GM12875 (cell line): ENCODE measurements at regions not wholly inside any gene's neighbourhood (a gene's known extent, or its start where the extent isn't known, plus 50 kb on each side); places are given as distances from the start of the nearest gene placed in this dataset.

Experiments
- H3K4me3 ChIP-seq: one replicate; pipeline ENCODE4 v1.5.1; 2011; ENCODE audit warnings: low read depth, low read length, control low read depth
- TF ChIP-seq, protein P1 (sequence below): IDR thresholded peaks from 2 replicates; pipeline ENCODE4 v1.5.1; 2011; ENCODE audit warnings: low read depth, mild to moderate bottlenecking, control low read depth, inconsistent platforms, low read length, moderate library complexity, borderline replicate concordance; ENCODE audit not compliant: insufficient read depth

DNA sequence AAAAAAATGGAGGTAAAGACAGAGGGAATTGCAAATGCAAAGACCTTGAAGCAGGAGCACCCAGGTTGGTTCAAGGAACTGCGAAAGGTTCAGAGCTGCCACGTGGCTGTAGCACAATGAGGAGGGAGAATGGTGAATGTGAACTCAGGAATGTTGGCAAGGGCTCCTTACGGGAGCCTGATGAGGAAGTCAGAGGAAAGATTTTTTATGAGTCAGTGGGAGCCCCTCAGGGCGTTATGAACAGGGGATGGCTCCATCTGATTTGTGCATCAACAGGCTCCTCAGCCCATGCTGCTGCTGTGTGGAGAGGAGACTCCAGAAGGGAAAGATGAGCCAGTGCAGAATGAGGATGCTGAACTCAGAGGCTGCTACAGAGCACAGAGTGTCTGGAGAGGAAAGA is 194.4 kb downstream of the ARRDC4 start:
- TF ChIP-seq, protein P1, sequence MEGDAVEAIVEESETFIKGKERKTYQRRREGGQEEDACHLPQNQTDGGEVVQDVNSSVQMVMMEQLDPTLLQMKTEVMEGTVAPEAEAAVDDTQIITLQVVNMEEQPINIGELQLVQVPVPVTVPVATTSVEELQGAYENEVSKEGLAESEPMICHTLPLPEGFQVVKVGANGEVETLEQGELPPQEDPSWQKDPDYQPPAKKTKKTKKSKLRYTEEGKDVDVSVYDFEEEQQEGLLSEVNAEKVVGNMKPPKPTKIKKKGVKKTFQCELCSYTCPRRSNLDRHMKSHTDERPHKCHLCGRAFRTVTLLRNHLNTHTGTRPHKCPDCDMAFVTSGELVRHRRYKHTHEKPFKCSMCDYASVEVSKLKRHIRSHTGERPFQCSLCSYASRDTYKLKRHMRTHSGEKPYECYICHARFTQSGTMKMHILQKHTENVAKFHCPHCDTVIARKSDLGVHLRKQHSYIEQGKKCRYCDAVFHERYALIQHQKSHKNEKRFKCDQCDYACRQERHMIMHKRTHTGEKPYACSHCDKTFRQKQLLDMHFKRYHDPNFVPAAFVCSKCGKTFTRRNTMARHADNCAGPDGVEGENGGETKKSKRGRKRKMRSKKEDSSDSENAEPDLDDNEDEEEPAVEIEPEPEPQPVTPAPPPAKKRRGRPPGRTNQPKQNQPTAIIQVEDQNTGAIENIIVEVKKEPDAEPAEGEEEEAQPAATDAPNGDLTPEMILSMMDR: no peak
- H3K4me3 ChIP-seq: no peak overlapping the region

DNA sequence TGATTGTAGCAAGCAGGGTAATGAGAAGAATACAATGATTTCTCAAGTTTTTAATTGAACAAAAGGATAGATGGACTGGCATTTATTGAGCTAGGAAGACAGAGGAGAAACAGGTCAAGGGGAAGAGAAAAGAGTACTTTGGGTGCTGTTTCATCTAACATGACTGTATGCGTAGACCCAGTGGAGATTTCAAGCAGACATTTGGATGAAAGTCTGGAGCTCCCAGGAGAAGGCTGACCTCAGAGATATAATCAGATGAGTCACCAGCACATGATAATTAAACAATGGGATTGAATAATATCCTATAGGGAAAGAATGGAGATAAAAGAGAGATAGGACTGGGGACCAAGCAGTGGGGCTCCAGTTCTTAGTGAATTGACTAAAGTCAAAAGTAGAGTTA is 194.9 kb downstream of the ARRDC4 start:
- H3K4me3 ChIP-seq: no peak overlapping the region
- TF ChIP-seq, protein P1: no peak

DNA sequence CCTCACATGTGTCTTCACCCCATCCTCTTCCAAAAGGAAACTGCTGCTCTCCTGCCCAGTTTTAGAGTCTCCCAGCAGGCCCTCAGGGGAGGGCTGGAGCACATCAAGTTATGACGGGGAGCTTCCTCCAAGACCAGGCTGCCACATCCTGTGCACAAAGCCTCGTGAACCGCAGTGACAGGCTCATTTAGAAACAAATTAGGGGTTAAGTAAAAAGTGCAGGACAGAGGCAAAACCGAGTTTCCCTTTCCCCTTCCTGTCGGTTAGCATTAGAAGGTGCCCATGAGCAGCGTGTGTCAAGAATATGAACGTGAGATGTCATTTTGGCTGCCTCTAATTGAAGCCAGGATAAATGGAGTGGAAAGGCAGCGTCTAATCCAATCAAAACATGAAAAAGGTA is 199.7 kb downstream of the ARRDC4 start:
- H3K4me3 ChIP-seq: no peak overlapping the region
- TF ChIP-seq, protein P1: no peak

DNA sequence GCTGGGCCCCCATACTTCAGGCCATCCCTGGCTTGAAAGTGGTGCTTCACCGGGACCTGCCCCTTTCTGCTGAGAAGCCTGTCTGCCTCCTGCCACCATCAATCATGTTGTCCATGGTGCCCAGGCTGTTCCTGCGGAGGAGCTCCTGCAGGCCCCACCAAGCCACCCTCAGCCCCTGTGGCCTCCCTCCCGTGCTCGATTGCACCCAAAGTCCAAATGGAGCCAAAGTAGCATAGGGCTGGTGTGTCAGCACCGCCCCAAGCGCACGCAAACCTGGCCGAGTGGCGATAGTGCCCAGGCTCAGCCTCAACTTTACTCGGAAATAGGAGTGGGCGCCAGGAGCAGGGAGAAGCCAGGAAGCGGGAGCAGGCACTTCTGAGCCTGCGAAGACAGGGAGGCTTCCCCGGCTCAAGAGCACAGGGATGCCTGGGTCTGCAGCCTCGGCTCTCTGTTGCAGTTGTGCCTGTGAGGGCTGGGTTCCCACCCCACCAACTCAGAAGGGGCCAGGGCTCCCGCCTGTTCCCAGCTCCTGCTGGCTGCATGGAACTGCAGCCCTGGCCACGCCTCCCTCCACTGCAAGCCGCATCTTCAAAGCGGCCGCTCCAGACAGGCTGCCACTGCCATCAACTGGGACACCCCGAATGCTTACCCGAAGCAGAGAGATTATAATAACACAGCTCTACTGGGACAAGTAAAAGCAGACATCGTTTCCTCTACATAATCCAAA is 203.0 kb downstream of the ARRDC4 start:
- TF ChIP-seq, protein P1: no peak
- no peak overlapping the region for H3K4me3 ChIP-seq

DNA sequence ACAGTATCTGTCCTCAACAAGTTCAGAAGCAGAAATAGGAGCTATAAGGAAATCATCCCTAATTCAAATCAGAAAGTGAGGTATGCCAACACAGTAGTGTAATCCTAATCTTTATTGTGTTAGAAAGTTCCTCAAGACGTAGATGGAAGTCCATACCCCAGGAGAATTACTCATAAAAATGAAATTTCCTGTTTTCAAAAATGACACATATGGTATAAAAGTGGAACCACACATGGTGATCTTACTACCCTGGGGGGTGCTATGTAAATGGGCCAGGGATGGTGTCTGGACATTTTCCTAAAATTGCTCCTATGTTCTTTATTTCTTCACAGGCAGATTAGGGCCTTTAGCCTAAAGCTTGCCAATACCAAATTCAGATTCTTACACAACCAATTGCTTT is 204.1 kb downstream of the ARRDC4 start:
- H3K4me3 ChIP-seq: no peak overlapping the region
- TF ChIP-seq, protein P1: no peak

DNA sequence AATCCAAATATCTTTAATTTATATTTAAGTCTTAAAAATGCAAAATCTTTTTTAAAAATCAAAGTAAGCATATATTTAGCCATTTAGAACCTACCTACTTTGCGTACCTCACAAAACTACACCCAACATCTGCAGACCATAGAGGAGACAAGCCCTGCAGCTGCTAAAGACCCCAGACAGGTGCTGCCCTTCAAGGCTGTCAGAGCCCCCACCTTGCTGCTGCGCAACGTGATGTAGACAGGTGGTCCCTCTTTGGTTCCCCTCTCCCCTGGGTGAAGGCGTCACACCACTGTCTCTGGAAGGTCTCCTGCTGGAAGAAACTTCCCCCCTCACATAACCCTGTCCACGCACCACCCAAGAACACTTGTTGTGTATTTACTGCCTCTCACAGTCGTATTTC is 204.5 kb downstream of the ARRDC4 start:
- TF ChIP-seq, protein P1: no peak

DNA sequence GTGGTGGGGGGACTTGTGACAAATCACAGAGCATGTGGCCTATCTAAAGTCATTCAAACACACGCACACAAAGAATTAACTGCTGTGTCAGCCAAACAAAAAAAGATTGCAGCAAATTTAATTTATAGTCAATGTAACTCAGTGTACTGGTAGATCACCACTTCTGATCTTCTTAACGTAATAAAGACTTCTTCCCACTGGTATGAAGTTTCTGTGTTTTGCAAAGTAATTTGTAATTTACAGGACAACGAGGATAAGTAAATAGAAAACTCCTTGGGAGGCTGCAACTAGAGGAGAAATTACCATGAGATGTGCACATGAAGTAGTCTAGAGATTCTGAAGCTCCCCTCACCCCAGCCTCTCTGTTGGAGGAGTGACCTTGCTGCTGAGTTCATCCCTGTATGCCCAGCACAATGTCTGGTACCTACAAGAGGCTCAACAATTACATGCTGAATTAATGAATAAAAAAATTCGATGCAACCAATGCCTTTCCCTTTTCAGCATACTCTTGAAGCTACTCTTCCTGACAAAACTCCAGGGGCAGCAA is 207.3 kb downstream of the ARRDC4 start:
- H3K4me3 ChIP-seq: no peak overlapping the region
- TF ChIP-seq, protein P1: no peak

More for the DNA sequence above, 204.5 kb downstream of the ARRDC4 start:
- no peak overlapping the region for H3K4me3 ChIP-seq
